Astrocyte of the spinal cord (primary cell): ENCODE measurements at regions not wholly inside any gene's neighbourhood (a gene's known extent, or its start where the extent isn't known, plus 50 kb on each side); places are given as distances from the start of the nearest gene placed in this dataset.

Experiments used
- DNase-seq: peaks from one replicate; pipeline ENCODE4 v3.0.0; 2011; ENCODE audit warnings: low read depth, low spot score
- H3K4me3 ChIP-seq: 2 replicates; pipeline ENCODE4 v1.5.1; 2011; ENCODE audit warnings: low read depth, mild to moderate bottlenecking, low read length, moderate library complexity
- CTCF ChIP-seq: IDR thresholded peaks from 2 replicates; pipeline ENCODE4 v1.5.1; 2012; ENCODE audit warnings: low read depth, mild to moderate bottlenecking, low read length, inconsistent platforms
- in situ Hi-C: cut with HindIII; loops from 2 replicates; pipeline ENCODE4 v1.10.0; 2017; ENCODE audit warnings: low sequenced_read_pairs

- TF ChIP-seq CTCF, result no peak
- H3K4me3 ChIP-seq, result no peak overlapping the region
- in situ Hi-C loops, result no loop called here
- no peak for DNase-seq
These were observed 1092.6 kb upstream of the AUTS2 start for GRCh38 chr7:68505721-68506120.

- in situ Hi-C loops, result no loop called here
These were observed 1090.6 kb upstream of the AUTS2 start for GRCh38 chr7:68507668-68508067.

GRCh38 chr7:68509054-68509453 is 1089.2 kb upstream of the AUTS2 start:
- no peak for TF ChIP-seq CTCF
- DNase-seq, result no peak
- in situ Hi-C loops, result no loop called here
- no peak overlapping the region for H3K4me3 ChIP-seq

More at GRCh38 chr7:68507668-68508067, 1090.6 kb upstream of the AUTS2 start:
- no peak for TF ChIP-seq CTCF
- DNase-seq, result no peak
- no peak overlapping the region for H3K4me3 ChIP-seq

- in situ Hi-C loops, result no loop called here
- H3K4me3 ChIP-seq, result no peak overlapping the region
- no peak for TF ChIP-seq CTCF
- DNase-seq, result no peak
These were observed 1088.7 kb upstream of the AUTS2 start for GRCh38 chr7:68509603-68510002.

GRCh38 chr7:68511281-68511680 is 1087.0 kb upstream of the AUTS2 start:
- no peak overlapping the region for H3K4me3 ChIP-seq
- in situ Hi-C loops, result no loop called here
- no peak for TF ChIP-seq CTCF

GRCh38 chr7:68512466-68512865 is 1085.8 kb upstream of the AUTS2 start:
- no peak for TF ChIP-seq CTCF
- no peak for DNase-seq
- no peak overlapping the region for H3K4me3 ChIP-seq
- in situ Hi-C loops, result no loop called here

More at GRCh38 chr7:68511281-68511680, 1087.0 kb upstream of the AUTS2 start:
- peak; percentile 1 for DNase-seq

GRCh38 chr7:68518060-68518459 is 1080.2 kb upstream of the AUTS2 start:
- no peak for DNase-seq
- in situ Hi-C loops, result no loop called here
- H3K4me3 ChIP-seq, result no peak overlapping the region
- no peak for TF ChIP-seq CTCF
